ENCODE measurements at regions not wholly inside any gene's neighbourhood (a gene's known extent, or its start where the extent isn't known, plus 50 kb on each side); places are given as distances from the start of the nearest gene placed in this dataset.

DNA sequence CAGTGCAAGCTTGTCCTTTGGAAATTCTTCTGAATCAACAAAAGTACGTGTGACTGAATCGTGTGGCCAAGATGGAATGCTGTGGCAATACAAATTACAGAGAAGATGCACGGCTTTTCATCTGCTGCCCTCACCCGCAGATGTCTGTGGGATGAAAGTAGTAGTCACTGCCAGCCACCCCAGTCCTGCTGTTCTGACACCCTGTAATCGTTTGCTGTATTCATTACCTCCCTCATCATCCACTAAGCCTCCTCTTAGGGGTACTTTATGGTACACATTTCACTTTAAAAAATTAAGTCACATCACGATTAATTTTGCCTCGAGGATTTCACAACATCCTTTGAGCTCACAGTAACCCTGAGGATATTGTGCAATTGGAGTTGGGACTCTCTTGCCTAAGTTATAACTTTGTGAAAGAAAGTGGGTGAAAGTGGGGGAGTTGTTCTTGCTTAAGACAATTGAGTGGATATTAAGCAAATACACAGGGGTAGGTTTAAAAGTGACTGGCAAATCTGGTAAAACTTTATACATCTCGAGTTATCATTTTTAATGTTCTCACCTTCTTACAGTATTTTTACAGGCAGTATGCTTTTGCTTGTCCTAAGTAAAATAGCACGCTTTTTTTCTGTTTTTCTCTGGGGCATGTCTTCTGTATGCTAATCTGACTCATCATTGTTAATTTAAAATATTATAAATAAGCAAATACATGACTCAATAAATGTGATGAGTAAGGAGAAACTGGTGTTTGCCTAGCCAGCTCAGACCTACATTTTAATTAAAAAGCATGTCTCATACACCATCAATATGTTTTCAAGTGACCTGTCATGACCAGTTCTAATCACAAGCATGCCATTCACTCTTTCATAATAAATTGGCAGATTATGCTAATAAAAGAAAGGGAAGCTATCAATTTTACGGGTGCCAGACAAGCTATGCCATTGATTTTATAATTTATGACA is 680.9 kb downstream of the IRS1 start:
- no peaks in the 10 kb centered on the region for H3F3A ChIP-seq (replicated peaks; ENCODE audit: low read depth)
- H3K27me3 ChIP-seq (ENCODE audit: insufficient read depth), result no peaks in the 10 kb centered on the region
- H3K27me3 Mint-ChIP-seq (ENCODE audit: insufficient read depth, low read depth, poor library complexity), result no peaks in the 10 kb centered on the region
- no peak for TF ChIP-seq STAT1 (IDR thresholded peaks at IDR 0.05; ENCODE audit: unreplicated experiment)
- no peak for TF ChIP-seq CREB1 (CRISPR knock-in tag; IDR thresholded peaks at IDR 0.05; ENCODE audit: low read depth)
- no peak for TF ChIP-seq ZNF331 (CRISPR knock-in tag; IDR thresholded peaks at IDR 0.05; ENCODE audit: low read depth)
- no peak for TF ChIP-seq EZH2 (IDR thresholded peaks at IDR 0.05; ENCODE audit: low read depth, unreplicated experiment)
- TF ChIP-seq EZH2phosphoT487 (IDR thresholded peaks at IDR 0.05; ENCODE audit: unreplicated experiment), result no peak
- no peak for TF ChIP-seq ZNF114 (CRISPR knock-in tag; IDR thresholded peaks at IDR 0.05)
- TF ChIP-seq, protein P1, sequence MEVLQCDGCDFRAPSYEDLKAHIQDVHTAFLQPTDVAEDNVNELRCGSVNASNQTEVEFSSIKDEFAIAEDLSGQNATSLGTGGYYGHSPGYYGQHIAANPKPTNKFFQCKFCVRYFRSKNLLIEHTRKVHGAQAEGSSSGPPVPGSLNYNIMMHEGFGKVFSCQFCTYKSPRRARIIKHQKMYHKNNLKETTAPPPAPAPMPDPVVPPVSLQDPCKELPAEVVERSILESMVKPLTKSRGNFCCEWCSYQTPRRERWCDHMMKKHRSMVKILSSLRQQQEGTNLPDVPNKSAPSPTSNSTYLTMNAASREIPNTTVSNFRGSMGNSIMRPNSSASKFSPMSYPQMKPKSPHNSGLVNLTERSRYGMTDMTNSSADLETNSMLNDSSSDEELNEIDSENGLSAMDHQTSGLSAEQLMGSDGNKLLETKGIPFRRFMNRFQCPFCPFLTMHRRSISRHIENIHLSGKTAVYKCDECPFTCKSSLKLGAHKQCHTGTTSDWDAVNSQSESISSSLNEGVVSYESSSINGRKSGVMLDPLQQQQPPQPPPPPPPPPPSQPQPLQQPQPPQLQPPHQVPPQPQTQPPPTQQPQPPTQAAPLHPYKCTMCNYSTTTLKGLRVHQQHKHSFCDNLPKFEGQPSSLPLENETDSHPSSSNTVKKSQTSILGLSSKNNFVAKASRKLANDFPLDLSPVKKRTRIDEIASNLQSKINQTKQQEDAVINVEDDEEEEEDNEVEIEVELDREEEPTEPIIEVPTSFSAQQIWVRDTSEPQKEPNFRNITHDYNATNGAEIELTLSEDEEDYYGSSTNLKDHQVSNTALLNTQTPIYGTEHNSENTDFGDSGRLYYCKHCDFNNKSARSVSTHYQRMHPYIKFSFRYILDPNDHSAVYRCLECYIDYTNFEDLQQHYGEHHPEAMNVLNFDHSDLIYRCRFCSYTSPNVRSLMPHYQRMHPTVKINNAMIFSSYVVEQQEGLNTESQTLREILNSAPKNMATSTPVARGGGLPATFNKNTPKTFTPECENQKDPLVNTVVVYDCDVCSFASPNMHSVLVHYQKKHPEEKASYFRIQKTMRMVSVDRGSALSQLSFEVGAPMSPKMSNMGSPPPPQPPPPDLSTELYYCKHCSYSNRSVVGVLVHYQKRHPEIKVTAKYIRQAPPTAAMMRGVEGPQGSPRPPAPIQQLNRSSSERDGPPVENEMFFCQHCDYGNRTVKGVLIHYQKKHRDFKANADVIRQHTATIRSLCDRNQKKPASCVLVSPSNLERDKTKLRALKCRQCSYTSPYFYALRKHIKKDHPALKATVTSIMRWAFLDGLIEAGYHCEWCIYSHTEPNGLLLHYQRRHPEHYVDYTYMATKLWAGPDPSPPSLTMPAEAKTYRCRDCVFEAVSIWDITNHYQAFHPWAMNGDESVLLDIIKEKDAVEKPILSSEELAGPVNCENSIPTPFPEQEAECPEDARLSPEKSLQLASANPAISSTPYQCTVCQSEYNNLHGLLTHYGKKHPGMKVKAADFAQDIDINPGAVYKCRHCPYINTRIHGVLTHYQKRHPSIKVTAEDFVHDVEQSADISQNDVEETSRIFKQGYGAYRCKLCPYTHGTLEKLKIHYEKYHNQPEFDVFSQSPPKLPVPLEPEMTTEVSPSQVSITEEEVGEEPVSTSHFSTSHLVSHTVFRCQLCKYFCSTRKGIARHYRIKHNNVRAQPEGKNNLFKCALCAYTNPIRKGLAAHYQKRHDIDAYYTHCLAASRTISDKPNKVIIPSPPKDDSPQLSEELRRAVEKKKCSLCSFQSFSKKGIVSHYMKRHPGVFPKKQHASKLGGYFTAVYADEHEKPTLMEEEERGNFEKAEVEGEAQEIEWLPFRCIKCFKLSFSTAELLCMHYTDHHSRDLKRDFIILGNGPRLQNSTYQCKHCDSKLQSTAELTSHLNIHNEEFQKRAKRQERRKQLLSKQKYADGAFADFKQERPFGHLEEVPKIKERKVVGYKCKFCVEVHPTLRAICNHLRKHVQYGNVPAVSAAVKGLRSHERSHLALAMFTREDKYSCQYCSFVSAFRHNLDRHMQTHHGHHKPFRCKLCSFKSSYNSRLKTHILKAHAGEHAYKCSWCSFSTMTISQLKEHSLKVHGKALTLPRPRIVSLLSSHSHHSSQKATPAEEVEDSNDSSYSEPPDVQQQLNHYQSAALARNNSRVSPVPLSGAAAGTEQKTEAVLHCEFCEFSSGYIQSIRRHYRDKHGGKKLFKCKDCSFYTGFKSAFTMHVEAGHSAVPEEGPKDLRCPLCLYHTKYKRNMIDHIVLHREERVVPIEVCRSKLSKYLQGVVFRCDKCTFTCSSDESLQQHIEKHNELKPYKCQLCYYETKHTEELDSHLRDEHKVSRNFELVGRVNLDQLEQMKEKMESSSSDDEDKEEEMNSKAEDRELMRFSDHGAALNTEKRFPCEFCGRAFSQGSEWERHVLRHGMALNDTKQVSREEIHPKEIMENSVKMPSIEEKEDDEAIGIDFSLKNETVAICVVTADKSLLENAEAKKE (CRISPR knock-in tag; IDR thresholded peaks at IDR 0.05), result no peak
- H3K79me2 ChIP-seq (replicated peaks; ENCODE audit: insufficient read depth), result no peaks in the 10 kb centered on the region
- H3K36me3 ChIP-seq (ENCODE audit: insufficient read depth), result no peaks in the 10 kb centered on the region
- no peaks in the 10 kb centered on the region for H4K20me1 ChIP-seq (replicated peaks; ENCODE audit: insufficient read depth)
- DNase-seq (ENCODE audit: low spot score) (peak; percentile 5), ATAC-seq (no peak)
- 0 out of 2 replicates have a peak, but pooled peaks cover 7% of the 10 kb centered on the region for H3K9me2 ChIP-seq (ENCODE audit: insufficient read depth)
- H3K4me3 ChIP-seq, result no peak overlapping the region
- peaks cover 7% of the 10 kb centered on the region; the same call in 2 of the 3 replicates for H3K36me3 Mint-ChIP-seq (ENCODE audit: low read depth)
- peaks cover 3% of the 10 kb centered on the region for H3K9me3 Mint-ChIP-seq
- H3K4me3 Mint-ChIP-seq, result no peak overlapping the region
- H3K4me1 ChIP-seq (ENCODE audit: insufficient read depth), result peaks cover 15% of the 10 kb centered on the region
- H3K27ac Mint-ChIP-seq, result peak overlapping the region; percentile 32; the same call in 1 of the 2 replicates
- peaks cover 48% of the 10 kb centered on the region for H3K4me1 Mint-ChIP-seq
- no peak overlapping the region for H3K4me2 ChIP-seq
- peak overlapping the region; percentile 29; the same call in 1 of the 2 replicates for H2AFZ ChIP-seq
- no peak overlapping the region for H3K27ac ChIP-seq (ENCODE audit: low read depth)
